ENCODE measurements at regions not wholly inside any gene's neighbourhood (a gene's known extent, or its start where the extent isn't known, plus 50 kb on each side); places are given as distances from the start of the nearest gene placed in this dataset.

- no peak for DNase-seq (ENCODE audit: extremely low read depth, low read depth)
These were observed 88.3 kb downstream of the ANKRD60 start for GRCh38 chr20:58139849-58140786.

DNA sequence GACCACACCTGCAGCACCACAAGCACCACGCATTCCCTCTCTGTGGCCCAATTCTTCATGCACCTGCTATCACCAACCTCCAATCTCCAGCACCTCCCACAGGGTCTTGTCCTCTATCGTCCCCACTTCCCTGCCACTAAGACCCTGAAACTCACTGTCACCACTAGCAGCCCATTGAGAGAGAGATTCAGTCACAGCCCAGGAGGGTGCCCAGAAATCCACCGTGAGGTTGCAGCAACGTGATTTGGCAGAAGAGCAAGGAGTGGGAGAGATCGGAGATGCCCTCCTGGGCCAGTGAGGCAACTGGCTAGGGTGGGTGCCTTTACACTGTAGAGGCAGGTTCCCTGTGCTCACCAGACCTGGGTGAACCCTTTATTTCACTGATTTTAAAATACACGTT is 90.1 kb downstream of the ANKRD60 start:
- DNase-seq (ENCODE audit: extremely low read depth, low read depth) = no peak

DNA sequence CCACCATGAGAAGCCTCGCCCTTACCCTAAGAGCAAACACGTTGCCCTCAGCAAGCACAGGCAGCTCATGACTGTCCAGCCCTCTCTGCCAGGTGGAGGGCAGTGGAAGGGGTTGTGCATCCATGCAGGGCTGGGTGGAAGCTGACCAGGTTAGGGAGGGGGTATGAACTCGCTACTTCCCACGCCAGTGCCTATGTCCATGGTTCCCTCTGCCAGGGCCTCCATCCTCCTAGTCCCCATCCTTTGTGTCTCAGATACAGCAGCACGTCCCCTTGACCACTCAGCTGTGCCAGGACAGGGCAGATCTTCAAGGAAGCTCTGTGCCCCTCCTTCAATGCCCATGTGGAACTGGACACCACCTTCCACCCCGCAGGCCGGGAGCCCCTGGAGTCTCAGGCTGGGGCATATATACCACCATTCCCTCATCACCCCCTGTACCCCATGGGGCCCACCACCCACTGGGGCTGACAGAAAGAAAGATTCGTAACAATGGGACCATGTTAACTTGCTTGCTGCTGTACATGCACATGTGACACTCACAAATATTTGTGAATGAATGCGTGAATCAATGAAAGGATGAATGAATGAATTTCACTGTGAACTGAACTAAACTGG is 90.7 kb downstream of the ANKRD60 start:
- no peak for DNase-seq (ENCODE audit: extremely low read depth, low read depth)

GRCh38 chr20:58137236-58137635 is 91.2 kb downstream of the ANKRD60 start:
- no peak for DNase-seq (ENCODE audit: extremely low read depth, low read depth)

GRCh38 chr20:58136149-58136484 is 92.3 kb downstream of the ANKRD60 start:
- DNase-seq (ENCODE audit: extremely low read depth, low read depth) = no peak

DNA sequence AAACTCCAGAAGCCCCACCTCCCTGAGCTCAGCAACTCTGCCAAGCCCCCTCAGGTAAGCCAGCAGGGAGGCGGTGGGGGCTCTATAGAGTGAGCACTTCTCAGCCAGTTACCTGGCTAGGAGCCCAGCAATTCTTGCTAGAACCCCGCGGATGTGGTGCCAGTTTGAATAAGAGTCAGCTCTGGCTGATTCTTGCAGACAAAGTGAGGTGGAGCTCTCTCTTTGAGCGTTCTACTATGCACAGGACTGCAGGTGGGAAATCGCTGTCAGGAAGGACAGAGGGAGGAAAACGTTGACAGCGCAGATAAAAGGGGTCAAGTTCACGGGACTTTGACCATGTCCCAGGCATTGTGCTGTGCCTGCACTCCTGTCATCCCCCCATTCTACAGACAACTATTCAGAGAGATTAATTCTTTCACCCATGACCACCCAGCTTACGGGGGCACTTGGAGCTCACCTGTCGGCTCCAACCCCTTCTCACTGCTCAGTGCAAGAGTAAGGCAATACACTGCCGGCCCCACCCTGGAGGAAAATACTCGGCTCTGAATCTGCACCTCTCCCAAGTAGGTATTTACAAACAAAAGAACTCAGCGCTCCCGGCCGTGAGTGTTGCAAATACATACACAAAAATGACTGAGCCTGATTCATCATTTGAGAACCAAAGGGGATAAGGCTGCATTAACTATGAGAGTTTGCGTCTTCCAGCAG is 92.9 kb downstream of the ANKRD60 start:
- no peak for DNase-seq (ENCODE audit: extremely low read depth, low read depth)

DNA sequence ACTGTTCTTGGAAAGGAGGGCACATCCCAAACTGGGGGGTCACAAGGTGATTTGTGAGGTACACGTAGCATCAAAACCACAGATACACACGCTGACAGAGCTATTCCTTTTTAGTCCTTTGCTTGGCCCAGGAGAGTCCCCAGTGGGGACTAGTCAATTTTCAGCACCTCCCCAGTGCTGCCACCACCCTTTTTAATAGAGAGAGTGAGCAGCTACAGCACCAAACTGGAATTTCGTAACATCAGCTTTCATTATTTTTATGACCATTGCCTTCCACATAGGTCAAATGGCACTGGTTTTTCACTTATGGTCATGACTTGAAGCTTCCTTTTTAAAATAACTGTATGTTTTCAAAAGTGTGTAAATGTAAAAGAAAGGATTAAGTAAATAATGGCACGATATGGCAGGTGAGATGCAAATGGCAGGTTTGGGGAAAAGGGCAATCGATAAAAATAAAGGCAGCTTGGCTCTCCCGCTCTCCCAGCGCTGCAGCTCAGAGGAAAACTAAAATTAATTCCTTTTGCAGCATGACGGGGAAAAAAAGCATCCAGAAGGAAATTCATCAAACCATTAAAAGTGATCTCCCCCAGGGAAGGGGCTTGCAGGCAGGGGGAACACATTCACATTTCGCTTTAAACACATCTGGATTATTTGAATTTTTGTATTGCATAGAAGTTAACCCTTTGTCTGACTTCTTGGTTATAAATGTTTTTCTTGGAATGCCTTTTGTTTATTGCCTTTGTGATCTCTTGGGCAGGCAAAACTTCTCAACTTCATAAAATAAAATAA is 95.2 kb downstream of the ANKRD60 start:
- no peak for DNase-seq (ENCODE audit: extremely low read depth, low read depth)

DNA sequence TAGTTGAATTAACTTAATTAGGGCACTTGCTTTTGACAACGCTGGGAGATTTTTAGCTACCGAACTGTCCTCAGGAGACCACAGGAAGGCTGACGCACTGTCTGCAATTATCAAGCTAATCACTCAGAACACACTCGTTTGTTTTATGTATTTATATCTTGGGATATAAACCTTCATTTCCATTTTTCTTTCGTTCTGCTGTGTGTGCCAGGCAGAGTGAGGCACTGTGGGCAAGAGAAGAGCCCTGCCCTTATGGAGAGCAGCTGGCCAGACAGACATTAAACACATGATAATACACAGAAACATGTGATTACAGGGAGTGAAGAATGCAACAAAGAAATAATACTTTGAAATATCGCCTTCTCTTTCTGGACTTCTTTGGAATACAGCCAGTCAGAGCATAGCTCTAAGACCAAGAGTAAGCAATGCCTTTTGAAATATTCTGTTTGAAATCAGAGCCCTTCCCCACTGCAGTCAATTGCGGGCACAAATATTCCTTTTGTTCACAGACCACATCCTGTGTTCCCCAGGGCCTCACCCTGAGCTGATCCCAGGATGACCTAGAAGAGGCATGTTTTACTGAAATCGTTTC is 96.8 kb downstream of the ANKRD60 start:
- DNase-seq (ENCODE audit: extremely low read depth, low read depth) = no peak

DNA sequence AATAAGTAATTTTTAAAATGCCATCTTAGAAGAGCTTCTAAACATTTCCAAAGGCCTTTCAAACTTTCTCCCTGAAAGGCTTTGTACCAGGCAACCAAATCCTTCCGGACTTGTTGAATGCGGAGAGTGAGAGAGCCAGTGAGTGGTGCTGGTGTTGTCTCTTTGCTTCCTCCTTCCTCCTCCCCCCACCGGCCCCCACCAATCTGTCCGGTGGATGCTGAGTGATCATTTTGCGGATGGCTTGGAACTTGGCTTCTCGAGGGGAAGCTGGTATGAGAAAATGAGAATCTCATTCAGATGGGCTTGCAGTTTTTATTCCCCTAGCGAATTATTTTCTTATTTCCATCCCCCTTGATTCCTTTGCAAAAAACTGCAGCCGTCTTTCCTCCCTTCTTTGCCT is 97.3 kb downstream of the ANKRD60 start:
- DNase-seq (ENCODE audit: extremely low read depth, low read depth) = no peak

- no peak for DNase-seq (ENCODE audit: extremely low read depth, low read depth)
These were observed 97.9 kb downstream of the ANKRD60 start for GRCh38 chr20:58130581-58130980.

DNA sequence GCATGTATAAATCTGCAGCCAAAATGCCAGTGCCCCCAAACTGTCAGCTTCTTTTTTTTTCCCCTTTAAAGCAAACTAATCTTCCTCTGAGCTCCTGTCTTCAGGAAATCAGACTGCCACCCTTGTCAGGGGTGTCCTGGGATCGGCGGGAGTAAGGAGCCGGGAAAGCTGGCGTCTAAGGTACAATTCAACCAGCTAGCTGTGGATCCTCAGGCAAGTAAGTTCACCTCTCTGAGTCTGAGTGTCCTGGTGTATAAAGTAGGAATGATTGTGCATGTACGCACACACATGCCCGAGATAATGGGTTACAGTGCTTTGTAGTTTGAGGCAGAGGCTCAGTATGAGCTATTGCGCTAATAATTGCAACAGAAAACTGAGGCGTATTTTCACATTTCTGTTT is 98.3 kb downstream of the ANKRD60 start:
- no peak for DNase-seq (ENCODE audit: extremely low read depth, low read depth)

GRCh38 chr20:58129721-58130151 is 98.7 kb downstream of the ANKRD60 start:
- no peak for DNase-seq (ENCODE audit: extremely low read depth, low read depth)

DNA sequence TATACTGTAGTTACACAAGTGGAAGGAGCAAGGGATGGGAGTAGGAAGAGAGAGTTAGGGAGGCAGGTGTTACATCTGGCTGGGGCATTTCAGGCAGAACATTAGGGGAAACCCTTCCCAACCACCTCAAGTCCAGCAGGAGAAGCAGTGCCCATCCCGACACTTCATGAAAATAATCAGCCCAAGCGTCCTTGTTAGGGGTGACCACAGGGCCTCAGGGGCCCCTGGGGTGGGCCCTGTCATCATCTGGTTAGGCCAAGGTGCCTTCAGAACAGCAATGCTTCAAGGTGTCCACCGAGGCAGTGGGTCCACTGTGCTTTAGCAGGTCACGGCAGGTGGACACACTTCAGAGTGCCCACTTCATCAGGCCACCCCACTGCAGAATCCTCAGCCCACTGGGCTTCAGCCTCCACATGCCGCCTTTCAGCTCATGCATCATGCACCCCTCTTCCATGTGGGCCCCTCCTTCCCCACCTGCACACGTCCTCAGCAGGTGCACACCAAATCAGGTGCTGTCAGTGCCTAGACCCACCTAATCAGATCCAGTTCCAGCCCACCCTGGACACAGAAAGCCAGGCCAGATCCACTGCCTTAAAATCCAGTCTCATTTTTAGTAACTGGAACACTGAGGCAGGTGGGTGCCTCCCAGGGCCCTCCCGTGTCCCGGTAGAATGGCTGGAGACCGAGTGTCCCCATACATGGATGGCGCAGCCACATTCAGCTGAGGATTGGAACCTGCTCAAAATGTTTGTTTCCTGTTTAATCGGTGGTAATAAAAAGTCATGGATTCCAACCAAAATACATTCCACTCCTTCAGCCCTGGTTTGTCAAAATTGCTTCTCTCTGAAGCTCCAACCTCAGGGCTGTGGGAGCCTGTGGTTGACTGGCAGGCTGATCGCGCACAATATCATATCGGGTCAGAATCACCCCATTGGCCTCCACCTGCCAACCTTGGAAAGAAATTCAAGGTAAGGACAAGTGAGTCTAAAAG is 99.5 kb downstream of the ANKRD60 start:
- DNase-seq (ENCODE audit: extremely low read depth, low read depth) = no peak

DNA sequence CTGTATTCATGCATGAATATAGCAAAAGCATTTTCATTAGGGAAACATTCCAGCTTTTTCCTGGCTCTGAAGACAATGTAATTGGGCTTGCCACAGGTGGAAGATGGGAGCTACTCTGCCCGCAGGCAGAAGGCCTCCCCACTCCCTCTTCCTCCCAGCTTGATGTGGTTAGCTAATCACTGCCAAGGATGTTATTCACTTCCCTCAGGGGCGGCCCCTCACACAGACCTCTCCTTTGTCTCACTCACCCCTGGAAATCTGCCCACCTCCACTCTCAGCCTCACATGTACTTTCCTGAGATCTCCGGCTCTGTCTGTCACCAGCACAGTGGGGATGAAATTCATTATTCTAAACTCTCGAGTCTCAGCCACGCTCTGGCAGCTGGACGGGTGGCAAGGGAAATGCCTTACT is 100.7 kb downstream of the ANKRD60 start:
- no peak for DNase-seq (ENCODE audit: extremely low read depth, low read depth)

DNA sequence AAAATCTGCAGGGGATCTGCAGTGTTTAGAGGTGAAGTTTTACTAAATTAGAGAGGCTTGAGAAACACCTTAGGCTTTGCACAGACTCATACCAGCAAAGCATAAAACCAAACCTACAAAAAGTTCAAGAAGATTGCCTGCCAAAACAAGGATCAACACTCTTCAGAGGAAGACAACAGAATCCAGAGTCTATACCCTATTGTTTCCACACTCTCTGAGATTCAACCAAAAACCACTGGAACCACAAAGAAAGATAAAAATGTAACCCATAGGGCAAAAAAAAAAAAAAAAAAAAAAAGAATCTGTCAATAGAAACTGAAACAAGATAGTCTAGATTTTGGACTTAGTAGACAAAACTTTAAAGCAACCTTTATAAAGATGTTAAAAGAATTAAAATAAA is 102.7 kb downstream of the ANKRD60 start:
- DNase-seq (ENCODE audit: extremely low read depth, low read depth) = no peak

DNA sequence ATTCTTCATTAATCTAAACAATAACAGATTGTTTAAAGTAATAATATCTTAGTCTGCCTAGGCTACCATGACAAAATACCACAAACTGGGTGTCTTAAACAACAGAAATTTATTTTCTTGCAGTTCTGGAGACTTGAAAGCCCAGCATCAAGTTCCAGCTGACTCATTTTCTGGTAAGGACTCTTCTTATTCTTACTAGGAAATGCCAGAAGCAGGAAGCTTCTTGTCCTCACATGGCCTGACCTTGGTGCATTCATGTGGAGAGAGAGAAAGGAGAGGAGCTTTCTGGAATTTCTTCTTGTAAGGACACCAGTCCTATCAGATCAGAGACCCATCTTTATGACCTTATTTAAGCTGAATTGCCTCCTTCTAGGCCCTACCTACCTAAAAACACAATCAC is 110.5 kb downstream of the ANKRD60 start:
- DNase-seq (ENCODE audit: extremely low read depth, low read depth) = no peak

DNA sequence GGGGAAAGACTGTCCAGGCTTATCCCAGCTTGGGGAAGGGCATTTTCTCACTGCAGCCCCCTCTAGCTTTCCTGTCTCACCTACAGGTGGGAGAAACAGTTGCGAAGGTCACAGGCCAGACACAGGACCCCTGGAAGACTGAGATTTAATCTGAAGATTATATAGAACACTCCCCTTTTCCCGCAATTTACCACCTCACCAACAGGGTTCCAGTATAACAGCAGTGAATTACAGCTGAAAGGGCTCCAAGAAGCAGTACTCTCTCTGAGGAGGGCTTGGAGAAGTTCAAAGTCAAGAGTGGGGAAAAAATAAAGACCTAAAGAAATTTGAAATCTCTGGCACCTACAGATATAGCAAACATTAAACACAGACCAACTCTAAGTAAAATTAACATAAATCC is 111.9 kb downstream of the ANKRD60 start:
- DNase-seq (ENCODE audit: extremely low read depth, low read depth) = no peak

GRCh38 chr20:58113716-58114115 is 114.7 kb downstream of the ANKRD60 start:
- no peak for DNase-seq (ENCODE audit: extremely low read depth, low read depth)
